Hepatocyte (in vitro differentiated cells): ENCODE measurements at regions not wholly inside any gene's neighbourhood (a gene's known extent, or its start where the extent isn't known, plus 50 kb on each side); places are given as distances from the start of the nearest gene placed in this dataset.

Source experiments
- CTCF ChIP-seq: fragments of 200-600 bp; sonication (generic); IDR thresholded peaks from 2 replicates; pipeline ENCODE4 v1.5.1; 2016; ENCODE audit warnings: antibody characterized with exemption, mild to moderate bottlenecking; ENCODE audit not compliant: poor library complexity
- EZH2 ChIP-seq: fragments of 200-600 bp; sonication (generic); IDR thresholded peaks from 2 replicates; pipeline ENCODE4 v1.6.1; 2016; ENCODE audit warnings: antibody characterized with exemption, mild to moderate bottlenecking, borderline replicate concordance
- EZH2phosphoT487 ChIP-seq: fragments of 200-600 bp; sonication (generic); IDR thresholded peaks from one replicate; pipeline ENCODE4 v1.6.1; 2018; ENCODE audit warnings: antibody characterized with exemption, mild to moderate bottlenecking, low read depth, moderate library complexity; ENCODE audit not compliant: unreplicated experiment, severe bottlenecking

- no peak for TF ChIP-seq CTCF
- no peak for TF ChIP-seq EZH2
- TF ChIP-seq EZH2phosphoT487, result no peak
Observed at GRCh38 chr5:93967923-93968322, 226.5 kb upstream of the POU5F2 start.
